Endothelial cell of umbilical vein (primary cell): ENCODE measurements at regions not wholly inside any gene's neighbourhood (a gene's known extent, or its start where the extent isn't known, plus 50 kb on each side); places are given as distances from the start of the nearest gene placed in this dataset.
"Not testable (repeated sequence)": the region's sequence is repeated elsewhere in the genome, so short reads cannot be mapped to it uniquely, and the experiment has no call there.

Experiments
- EZH2 ChIP-seq: IDR thresholded peaks from 2 replicates; pipeline ENCODE4 v1.6.1; 2012; ENCODE audit warnings: borderline replicate concordance, low read depth, mild to moderate bottlenecking, moderate library complexity, low read length, inconsistent platforms; ENCODE audit not compliant: severe bottlenecking
- TF ChIP-seq, protein P1 (sequence below), 2 donors: IDR thresholded peaks; 1 replicate in 1 of 2; 2 replicates in 1 of 2; pipeline ENCODE4 v1.5.1; 2011; ENCODE audit warnings: low read length in 2 of 2, mild to moderate bottlenecking in 2 of 2, moderate library complexity in 2 of 2, control low read depth in 1 of 2, inconsistent platforms in 1 of 2, low read depth in 1 of 2; ENCODE audit not compliant: insufficient read depth in 1 of 2; ENCODE audit errors: extremely low read depth in 1 of 2

DNA sequence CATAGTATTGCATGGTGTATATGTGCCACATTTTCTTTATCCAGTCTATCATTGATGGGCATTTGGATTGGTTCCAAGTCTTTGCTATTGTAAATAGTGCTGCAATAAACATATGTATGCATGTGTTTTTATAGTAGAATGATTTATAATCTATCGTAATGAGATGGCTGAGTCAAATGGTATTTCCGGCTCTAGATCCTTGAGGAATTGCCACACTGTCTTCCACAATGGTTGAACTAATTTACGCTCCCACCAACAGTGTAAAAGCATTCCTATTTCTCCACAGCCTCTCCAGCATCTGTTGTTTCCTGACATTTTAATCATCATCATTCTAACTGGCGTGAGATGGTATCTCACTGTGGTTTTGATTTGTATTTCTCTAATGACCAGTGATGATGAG is 608.5 kb upstream of the SEMA6D start:
- not testable (repeated sequence) for TF ChIP-seq EZH2
- TF ChIP-seq, protein P1, sequence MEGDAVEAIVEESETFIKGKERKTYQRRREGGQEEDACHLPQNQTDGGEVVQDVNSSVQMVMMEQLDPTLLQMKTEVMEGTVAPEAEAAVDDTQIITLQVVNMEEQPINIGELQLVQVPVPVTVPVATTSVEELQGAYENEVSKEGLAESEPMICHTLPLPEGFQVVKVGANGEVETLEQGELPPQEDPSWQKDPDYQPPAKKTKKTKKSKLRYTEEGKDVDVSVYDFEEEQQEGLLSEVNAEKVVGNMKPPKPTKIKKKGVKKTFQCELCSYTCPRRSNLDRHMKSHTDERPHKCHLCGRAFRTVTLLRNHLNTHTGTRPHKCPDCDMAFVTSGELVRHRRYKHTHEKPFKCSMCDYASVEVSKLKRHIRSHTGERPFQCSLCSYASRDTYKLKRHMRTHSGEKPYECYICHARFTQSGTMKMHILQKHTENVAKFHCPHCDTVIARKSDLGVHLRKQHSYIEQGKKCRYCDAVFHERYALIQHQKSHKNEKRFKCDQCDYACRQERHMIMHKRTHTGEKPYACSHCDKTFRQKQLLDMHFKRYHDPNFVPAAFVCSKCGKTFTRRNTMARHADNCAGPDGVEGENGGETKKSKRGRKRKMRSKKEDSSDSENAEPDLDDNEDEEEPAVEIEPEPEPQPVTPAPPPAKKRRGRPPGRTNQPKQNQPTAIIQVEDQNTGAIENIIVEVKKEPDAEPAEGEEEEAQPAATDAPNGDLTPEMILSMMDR (IDR thresholded peaks at IDR 0.05; ENCODE audit: extremely low read depth in 1 of 2, insufficient read depth in 1 of 2, low read depth in 1 of 2, low read length in 2 of 2): not testable (repeated sequence)
